ENCODE measurements at regions not wholly inside any gene's neighbourhood (a gene's known extent, or its start where the extent isn't known, plus 50 kb on each side); places are given as distances from the start of the nearest gene placed in this dataset.

- TF ChIP-seq CTCF (IDR thresholded peaks at IDR 0.05; ENCODE audit: control extremely low read depth in 1 of 3, insufficient read depth in 1 of 3, low read depth in 1 of 3, low read length in 3 of 3) (no peak), ZNF274 (IDR thresholded peaks at IDR 0.05; ENCODE audit: borderline replicate concordance, extremely low read depth, low read length) (no peak), POLR2AphosphoS5 (IDR thresholded peaks at IDR 0.05; ENCODE audit: low read depth, low read length) (no peak), CREB1 (IDR thresholded peaks at IDR 0.05) (no peak)
Observed at GRCh38 chr20:19049514-19049913, 162.9 kb upstream of the SLC24A3 start.

Measured in H1 (cell line).